HG03039 (cell line): ENCODE measurements at regions not wholly inside any gene's neighbourhood (a gene's known extent, or its start where the extent isn't known, plus 50 kb on each side); places are given as distances from the start of the nearest gene placed in this dataset.
"Not testable (repeated sequence)": the region's sequence is repeated elsewhere in the genome, so short reads cannot be mapped to it uniquely, and the experiment has no call there.

Source experiments
- ATAC-seq: cut with Tn5 transposase; IDR thresholded peaks from one replicate; pipeline ENCODE4 v1.9.1; 2021; ENCODE audit warnings: mild to moderate bottlenecking, moderate library complexity; ENCODE audit not compliant: unreplicated experiment

- ATAC-seq: no peak
These were observed 711.7 kb downstream of the EDEM1 start for GRCh38 chr3:5899014-5899761.

GRCh38 chr3:5917932-5918331 is 730.4 kb downstream of the EDEM1 start:
- ATAC-seq: no peak

- no peak for ATAC-seq
These were observed 731.1 kb downstream of the EDEM1 start for GRCh38 chr3:5918626-5919025.

- ATAC-seq: no peak
These were observed 741.5 kb downstream of the EDEM1 start for GRCh38 chr3:5929027-5929426.

- not testable (repeated sequence) for ATAC-seq
These were observed 756.6 kb downstream of the EDEM1 start for GRCh38 chr3:5944061-5944460.

- no peak for ATAC-seq
These were observed 760.6 kb downstream of the EDEM1 start for GRCh38 chr3:5948084-5948483.

GRCh38 chr3:5951026-5951425 is 763.5 kb downstream of the EDEM1 start:
- no peak for ATAC-seq

GRCh38 chr3:5972586-5972985 is 785.1 kb downstream of the EDEM1 start:
- ATAC-seq: no peak

- ATAC-seq: no peak
These were observed 787.3 kb downstream of the EDEM1 start for GRCh38 chr3:5974630-5975322.

- no peak for ATAC-seq
These were observed 789.8 kb downstream of the EDEM1 start for GRCh38 chr3:5977331-5977730.

GRCh38 chr3:5980475-5980874 is 793.0 kb downstream of the EDEM1 start:
- no peak for ATAC-seq

GRCh38 chr3:5994651-5995050 is 807.1 kb downstream of the EDEM1 start:
- no peak for ATAC-seq

- ATAC-seq: no peak
These were observed 830.9 kb downstream of the EDEM1 start for GRCh38 chr3:6018456-6018855.

GRCh38 chr3:6022621-6023020 is 835.1 kb downstream of the EDEM1 start:
- no peak for ATAC-seq

- ATAC-seq: no peak
These were observed 835.9 kb upstream of the GRM7 start for GRCh38 chr3:6025032-6025431.

GRCh38 chr3:6030648-6031047 is 830.3 kb upstream of the GRM7 start:
- ATAC-seq: not testable (repeated sequence)

GRCh38 chr3:6035626-6036025 is 825.3 kb upstream of the GRM7 start:
- ATAC-seq: no peak

- no peak for ATAC-seq
These were observed 820.9 kb upstream of the GRM7 start for GRCh38 chr3:6039971-6040370.

- ATAC-seq: no peak
These were observed 819.0 kb upstream of the GRM7 start for GRCh38 chr3:6041894-6042293.

- no peak for ATAC-seq
These were observed 813.9 kb upstream of the GRM7 start for GRCh38 chr3:6047016-6047415.

- ATAC-seq: no peak
These were observed 800.7 kb upstream of the GRM7 start for GRCh38 chr3:6060251-6060650.
